Neural cell (in vitro differentiated cells): ENCODE measurements at regions not wholly inside any gene's neighbourhood (a gene's known extent, or its start where the extent isn't known, plus 50 kb on each side); places are given as distances from the start of the nearest gene placed in this dataset.

ENCODE experiments used
- CTCF ChIP-seq: fragments of 450-650 bp; IDR thresholded peaks from 2 replicates; pipeline ENCODE4 v1.5.1; 2014; ENCODE audit warnings: antibody characterized with exemption, mild to moderate bottlenecking, moderate library complexity; ENCODE audit not compliant: poor library complexity, severe bottlenecking
- EP300 ChIP-seq: fragments of 450-650 bp; conservative IDR thresholded peaks from 2 replicates; pipeline ENCODE4 v1.6.1; 2014; ENCODE audit warnings: antibody characterized with exemption, mild to moderate bottlenecking, moderate library complexity; ENCODE audit not compliant: poor library complexity, severe bottlenecking
- EZH2 ChIP-seq: fragments of 200-600, 300-800 bp; shearing (Covaris generic), sonication (generic); IDR thresholded peaks from 2 replicates; pipeline ENCODE4 v1.6.1; 2014; ENCODE audit warnings: antibody characterized with exemption, low read length, borderline replicate concordance, mild to moderate bottlenecking; ENCODE audit not compliant: insufficient read depth, poor library complexity, severe bottlenecking
- POLR2AphosphoS5 ChIP-seq: IDR thresholded peaks from 2 replicates; pipeline ENCODE4 v1.6.1; 2012
- RAD21 ChIP-seq: fragments of 450-650 bp; conservative IDR thresholded peaks from 2 replicates; pipeline ENCODE4 v1.6.1; 2014; ENCODE audit warnings: antibody characterized with exemption, mild to moderate bottlenecking, moderate library complexity
- REST ChIP-seq: IDR thresholded peaks from 2 replicates; pipeline ENCODE4 v1.6.1; 2012; ENCODE audit warnings: borderline replicate concordance
- SMC3 ChIP-seq: fragments of 450-650 bp; conservative IDR thresholded peaks from 2 replicates; pipeline ENCODE4 v1.6.1; 2014; ENCODE audit warnings: antibody characterized with exemption, mild to moderate bottlenecking, moderate library complexity; ENCODE audit not compliant: poor library complexity

- no peak for TF ChIP-seq CTCF
- no peak for TF ChIP-seq POLR2AphosphoS5
- no peak for TF ChIP-seq EZH2
- TF ChIP-seq EP300 = no peak
- TF ChIP-seq SMC3 = no peak
- TF ChIP-seq RAD21 = no peak
- TF ChIP-seq REST = no peak
Measured at GRCh38 chr5:174943785-174944184, 219.4 kb downstream of the MSX2 start.
